Activated CD8-positive, alpha-beta T cell treated with anti-CD3 and anti-CD28 coated beads for 36 hours (primary cell): ENCODE measurements at regions not wholly inside any gene's neighbourhood (a gene's known extent, or its start where the extent isn't known, plus 50 kb on each side); places are given as distances from the start of the nearest gene placed in this dataset.

Experiments
- ATAC-seq: fragments of 200-7000 bp; cut with Tn5 transposase; one replicate; pipeline ENCODE4 v1.10.0; 2021; ENCODE audit warnings: mild to moderate bottlenecking, moderate library complexity
- CTCF ChIA-PET: fragments of 350-600 bp; sonication (Branson Sonifier 250); formaldehyde crosslinking; loops from one replicate; lab custom pipeline; 2021; ENCODE audit warnings: antibody characterized with exemption; lab: Charles Lee
- POLR2A ChIA-PET: fragments of 350-600 bp; sonication (Branson Sonifier 250); formaldehyde crosslinking; loops from one replicate; lab custom pipeline; 2021; ENCODE audit warnings: antibody characterized with exemption; lab: Charles Lee
- DNase-seq: peaks from one replicate; pipeline ENCODE4 v3.0.0-alpha.2; 2020
- H3K27ac Mint-ChIP-seq: one replicate; pipeline ENCODE4 v1.8.0; 2021; ENCODE audit warnings: mild to moderate bottlenecking, mixed read lengths
- H3K27me3 Mint-ChIP-seq: one replicate; pipeline ENCODE4 v1.8.0; 2021; ENCODE audit warnings: mixed read lengths
- H3K36me3 Mint-ChIP-seq: one replicate; pipeline ENCODE4 v1.8.0; 2021; ENCODE audit warnings: low read depth, mixed read lengths
- H3K4me1 Mint-ChIP-seq: one replicate; pipeline ENCODE4 v1.8.0; 2021; ENCODE audit warnings: low read depth, mixed read lengths
- H3K4me3 Mint-ChIP-seq: one replicate; pipeline ENCODE4 v1.8.0; 2021; ENCODE audit warnings: mild to moderate bottlenecking, moderate library complexity, mixed read lengths
- H3K9me3 Mint-ChIP-seq: one replicate; pipeline ENCODE4 v1.8.0; 2021; ENCODE audit warnings: mixed read lengths
- CTCF ChIP-seq: fragments of 200-600 bp; IDR thresholded peaks from one replicate; pipeline ENCODE4 v1.8.0; 2022; ENCODE audit warnings: antibody characterized with exemption, mild to moderate bottlenecking
- intact Hi-C: fragments of 100-400 bp; cut with micrococcal nuclease; formaldehyde crosslinking; loops from one replicate; pipeline ENCODE4 v1.10.0; 2022

DNA sequence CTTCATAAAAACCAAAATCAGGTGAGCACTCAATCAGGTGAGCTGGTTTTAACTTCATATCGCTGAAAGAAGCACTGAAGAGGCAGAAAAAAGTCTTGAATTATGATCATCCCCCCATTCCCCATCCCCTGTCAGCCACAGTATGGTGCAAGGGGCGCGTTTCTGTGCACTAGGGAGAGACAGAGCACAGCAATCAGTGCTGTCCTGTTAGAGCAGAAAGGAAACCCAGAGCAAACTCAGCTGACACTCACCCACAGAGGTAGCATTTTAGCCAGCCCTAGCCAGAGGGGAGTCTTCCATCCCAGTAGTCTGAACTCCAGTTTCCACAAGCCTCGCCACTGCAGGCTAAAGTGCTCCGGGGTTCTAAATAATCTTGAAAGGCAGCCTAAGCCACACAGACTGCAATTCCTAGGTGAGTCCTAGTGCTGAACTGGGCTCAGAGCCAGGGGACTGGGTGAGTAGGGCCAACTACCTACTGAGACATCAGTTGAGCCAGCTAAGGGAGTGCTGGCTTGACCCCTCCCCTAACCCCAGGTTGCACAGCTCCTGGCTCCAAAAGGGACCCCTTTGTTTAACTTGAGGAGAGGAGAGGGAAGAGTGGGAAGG lies 1352.6 kb upstream of the GJE1 start:
- H3K4me1 Mint-ChIP-seq, result no peaks in the 10 kb centered on the region
- intact Hi-C loops, result no loop called here
- DNase-seq, result no peak
- H3K27me3 Mint-ChIP-seq, result peaks cover 3% of the 10 kb centered on the region
- no peak overlapping the region for H3K27ac Mint-ChIP-seq
- no peak for ATAC-seq
- H3K4me3 Mint-ChIP-seq, result no peak overlapping the region
- ChIA-PET POLR2A (no interaction called here), CTCF (no interaction called here)
- H3K9me3 Mint-ChIP-seq, result no peaks in the 10 kb centered on the region
- H3K36me3 Mint-ChIP-seq, result no peaks in the 10 kb centered on the region
- TF ChIP-seq CTCF, result no peak

GRCh38 chr6:140779341-140779740 lies 1353.4 kb upstream of the GJE1 start:
- ChIA-PET CTCF (no interaction called here), POLR2A (no interaction called here)
- H3K4me3 Mint-ChIP-seq, result no peak overlapping the region
- peaks cover 6% of the 10 kb centered on the region for H3K27me3 Mint-ChIP-seq
- no peaks in the 10 kb centered on the region for H3K9me3 Mint-ChIP-seq
- DNase-seq, result no peak
- TF ChIP-seq CTCF, result no peak
- peaks cover 4% of the 10 kb centered on the region for H3K4me1 Mint-ChIP-seq
- no peaks in the 10 kb centered on the region for H3K36me3 Mint-ChIP-seq
- H3K27ac Mint-ChIP-seq, result no peak overlapping the region
- no peak for ATAC-seq
- intact Hi-C loops, result no loop called here

- POLR2A ChIA-PET, result no interaction called here
Measured at GRCh38 chr6:140777780-140778179, 1354.9 kb upstream of the GJE1 start.

GRCh38 chr6:140775061-140775460 lies 1357.7 kb upstream of the GJE1 start:
- H3K4me3 Mint-ChIP-seq, result no peak overlapping the region
- H3K9me3 Mint-ChIP-seq, result peaks cover 5% of the 10 kb centered on the region
- ChIA-PET POLR2A (no interaction called here), CTCF (no interaction called here)
- no peaks in the 10 kb centered on the region for H3K36me3 Mint-ChIP-seq
- peaks cover 9% of the 10 kb centered on the region for H3K27me3 Mint-ChIP-seq
- H3K4me1 Mint-ChIP-seq, result peaks cover 9% of the 10 kb centered on the region
- TF ChIP-seq CTCF, result no peak
- ATAC-seq (no peak), DNase-seq (no peak)
- H3K27ac Mint-ChIP-seq, result no peak overlapping the region
- intact Hi-C loops, result no loop called here

More at GRCh38 chr6:140777780-140778179, 1354.9 kb upstream of the GJE1 start:
- H3K4me1 Mint-ChIP-seq, result peaks cover 9% of the 10 kb centered on the region
- DNase-seq (no peak), ATAC-seq (no peak)
- intact Hi-C loops, result no loop called here
- no peak overlapping the region for H3K27ac Mint-ChIP-seq
- peaks cover 6% of the 10 kb centered on the region for H3K27me3 Mint-ChIP-seq
- CTCF ChIA-PET, result no interaction called here
- no peak for TF ChIP-seq CTCF
- H3K4me3 Mint-ChIP-seq, result no peak overlapping the region
- H3K9me3 Mint-ChIP-seq, result no peaks in the 10 kb centered on the region
- no peaks in the 10 kb centered on the region for H3K36me3 Mint-ChIP-seq

GRCh38 chr6:140774080-140774505 lies 1358.6 kb upstream of the GJE1 start:
- ATAC-seq (peak; percentile 80), DNase-seq (peak; percentile 3)
- Mint-ChIP-seq H3K27ac (no peak overlapping the region), H3K9me3 (peaks cover 5% of the 10 kb centered on the region), H3K4me3 (no peak overlapping the region), H3K27me3 (peaks cover 9% of the 10 kb centered on the region), H3K4me1 (peaks cover 9% of the 10 kb centered on the region), H3K36me3 (no peaks in the 10 kb centered on the region)
- intact Hi-C loops, result no loop called here
- TF ChIP-seq CTCF, result no peak
- ChIA-PET POLR2A (interaction anchor here (0.5 to 0.6 kb wide), 2 partner anchors 669 to 1047 kb away, joined by 3 read pairs; no protein-coding TSS in a partner anchor), CTCF (no interaction called here)
